ENCODE measurements at regions not wholly inside any gene's neighbourhood (a gene's known extent, or its start where the extent isn't known, plus 50 kb on each side); places are given as distances from the start of the nearest gene placed in this dataset.

GRCh38 chr2:5510082-5510481 lies 182.1 kb upstream of the SOX11 start:
- Histone ChIP-seq H3K4me3 (ENCODE audit: low read depth, low read length) (no peak overlapping the region), H3K36me3 (ENCODE audit: control insufficient read depth, insufficient read depth, low read length) (no peaks in the 10 kb centered on the region), H3K27me3 (ENCODE audit: control insufficient read depth, insufficient read depth, low read length) (no peaks in the 10 kb centered on the region)
- CTCF ChIA-PET = no interaction called here
- no peak for TF ChIP-seq CTCF (IDR thresholded peaks at IDR 0.05; ENCODE audit: insufficient read depth, low read depth, low read length)
- POLR2A ChIA-PET = no interaction called here
- no peak for DNase-seq (ENCODE audit: low read depth)

- Histone ChIP-seq H3K27me3 (ENCODE audit: control insufficient read depth, insufficient read depth, low read length) (no peaks in the 10 kb centered on the region), H3K4me3 (ENCODE audit: low read depth, low read length) (no peak overlapping the region), H3K36me3 (ENCODE audit: control insufficient read depth, insufficient read depth, low read length) (no peaks in the 10 kb centered on the region)
- TF ChIP-seq CTCF (IDR thresholded peaks at IDR 0.05; ENCODE audit: insufficient read depth, low read depth, low read length) = no peak
- ChIA-PET POLR2A (no interaction called here), CTCF (interaction anchor here (0.8 kb wide), 1 partner anchor 20 kb away, joined by 3 read pairs; no protein-coding TSS in a partner anchor)
- DNase-seq (ENCODE audit: low read depth) = no peak
Measured at GRCh38 chr2:5515693-5516092, 176.5 kb upstream of the SOX11 start.

GRCh38 chr2:5519286-5519685 lies 172.9 kb upstream of the SOX11 start:
- TF ChIP-seq CTCF (IDR thresholded peaks at IDR 0.05; ENCODE audit: insufficient read depth, low read depth, low read length) = no peak
- ChIA-PET CTCF (no interaction called here), POLR2A (no interaction called here)
- no peak for DNase-seq (ENCODE audit: low read depth)
- Histone ChIP-seq H3K27me3 (ENCODE audit: control insufficient read depth, insufficient read depth, low read length) (no peaks in the 10 kb centered on the region), H3K4me3 (ENCODE audit: low read depth, low read length) (no peak overlapping the region), H3K36me3 (ENCODE audit: control insufficient read depth, insufficient read depth, low read length) (no peaks in the 10 kb centered on the region)

- no peak for DNase-seq (ENCODE audit: low read depth)
- no peak overlapping the region for H3K4me3 ChIP-seq (ENCODE audit: low read depth, low read length)
- no peaks in the 10 kb centered on the region for H3K36me3 ChIP-seq (ENCODE audit: control insufficient read depth, insufficient read depth, low read length)
- TF ChIP-seq CTCF (IDR thresholded peaks at IDR 0.05; ENCODE audit: insufficient read depth, low read depth, low read length) = no peak
- CTCF ChIA-PET = interaction anchor here (0.7 kb wide), 1 partner anchor 72 kb away, joined by 3 read pairs; no protein-coding TSS in a partner anchor
- POLR2A ChIA-PET = no interaction called here
- no peaks in the 10 kb centered on the region for H3K27me3 ChIP-seq (ENCODE audit: control insufficient read depth, insufficient read depth, low read length)
Measured at GRCh38 chr2:5520463-5520972, 171.7 kb upstream of the SOX11 start.

GRCh38 chr2:5521461-5521860 lies 170.7 kb upstream of the SOX11 start:
- DNase-seq (ENCODE audit: low read depth) = no peak
- H3K36me3 ChIP-seq (ENCODE audit: control insufficient read depth, insufficient read depth, low read length) = no peaks in the 10 kb centered on the region
- CTCF ChIA-PET = no interaction called here
- H3K4me3 ChIP-seq (ENCODE audit: low read depth, low read length) = no peak overlapping the region
- POLR2A ChIA-PET = no interaction called here
- no peak for TF ChIP-seq CTCF (IDR thresholded peaks at IDR 0.05; ENCODE audit: insufficient read depth, low read depth, low read length)
- H3K27me3 ChIP-seq (ENCODE audit: control insufficient read depth, insufficient read depth, low read length) = no peaks in the 10 kb centered on the region

Data from BJ (cell line).